RWPE1 (cell line): ENCODE measurements at regions not wholly inside any gene's neighbourhood (a gene's known extent, or its start where the extent isn't known, plus 50 kb on each side); places are given as distances from the start of the nearest gene placed in this dataset.

Experiments
- CTCF ChIA-PET: fragments of 350-600 bp; sonication (Branson Sonifier 250); formaldehyde crosslinking; extraction: SDS; loops from one replicate; lab custom pipeline; 2021; lab: Yijun Ruan, JAX
- POLR2A ChIA-PET: fragments of 400-600 bp; formaldehyde crosslinking; extraction: SDS; loops from one replicate; lab custom pipeline; 2020; ENCODE audit warnings: antibody characterized with exemption; ENCODE audit not compliant: low non-redundant PET; lab: Yijun Ruan, JAX
- DNase-seq: peaks from one replicate; pipeline ENCODE4 v3.0.0; 2012; ENCODE audit warnings: low spot score
- H3K27ac ChIP-seq: fragments of 450-650 bp; 2 replicates; pipeline ENCODE4 v1.5.1; 2017
- TF ChIP-seq, protein P1 (sequence below): fragments of 450-650 bp; conservative IDR thresholded peaks from 2 replicates; pipeline ENCODE4 v1.5.1; 2017; ENCODE audit warnings: low read depth, mild to moderate bottlenecking

DNA sequence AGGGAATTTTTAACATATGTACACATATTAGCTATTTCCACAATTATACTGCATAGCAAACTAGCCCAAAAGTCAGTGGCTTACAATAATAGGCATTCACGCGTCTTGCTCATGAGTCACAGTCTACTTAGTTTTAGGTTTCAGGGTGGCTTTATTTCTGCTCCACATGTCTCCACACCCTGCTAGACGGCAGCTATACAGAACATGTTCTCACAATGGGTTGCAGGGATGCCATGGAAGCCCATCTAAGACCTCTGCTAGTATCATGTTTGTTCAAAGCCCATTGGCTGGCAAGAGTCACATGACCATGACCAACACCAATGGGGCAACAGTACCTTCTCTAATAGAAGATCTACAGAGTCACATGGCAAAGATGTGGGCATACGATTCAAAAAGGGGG is 96.3 kb upstream of the NEBL start:
- ChIA-PET POLR2A (no interaction called here), CTCF (no interaction called here)
- peak; percentile 13 for DNase-seq
- H3K27ac ChIP-seq: no peak overlapping the region
- TF ChIP-seq, protein P1, sequence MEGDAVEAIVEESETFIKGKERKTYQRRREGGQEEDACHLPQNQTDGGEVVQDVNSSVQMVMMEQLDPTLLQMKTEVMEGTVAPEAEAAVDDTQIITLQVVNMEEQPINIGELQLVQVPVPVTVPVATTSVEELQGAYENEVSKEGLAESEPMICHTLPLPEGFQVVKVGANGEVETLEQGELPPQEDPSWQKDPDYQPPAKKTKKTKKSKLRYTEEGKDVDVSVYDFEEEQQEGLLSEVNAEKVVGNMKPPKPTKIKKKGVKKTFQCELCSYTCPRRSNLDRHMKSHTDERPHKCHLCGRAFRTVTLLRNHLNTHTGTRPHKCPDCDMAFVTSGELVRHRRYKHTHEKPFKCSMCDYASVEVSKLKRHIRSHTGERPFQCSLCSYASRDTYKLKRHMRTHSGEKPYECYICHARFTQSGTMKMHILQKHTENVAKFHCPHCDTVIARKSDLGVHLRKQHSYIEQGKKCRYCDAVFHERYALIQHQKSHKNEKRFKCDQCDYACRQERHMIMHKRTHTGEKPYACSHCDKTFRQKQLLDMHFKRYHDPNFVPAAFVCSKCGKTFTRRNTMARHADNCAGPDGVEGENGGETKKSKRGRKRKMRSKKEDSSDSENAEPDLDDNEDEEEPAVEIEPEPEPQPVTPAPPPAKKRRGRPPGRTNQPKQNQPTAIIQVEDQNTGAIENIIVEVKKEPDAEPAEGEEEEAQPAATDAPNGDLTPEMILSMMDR: no peak

DNA sequence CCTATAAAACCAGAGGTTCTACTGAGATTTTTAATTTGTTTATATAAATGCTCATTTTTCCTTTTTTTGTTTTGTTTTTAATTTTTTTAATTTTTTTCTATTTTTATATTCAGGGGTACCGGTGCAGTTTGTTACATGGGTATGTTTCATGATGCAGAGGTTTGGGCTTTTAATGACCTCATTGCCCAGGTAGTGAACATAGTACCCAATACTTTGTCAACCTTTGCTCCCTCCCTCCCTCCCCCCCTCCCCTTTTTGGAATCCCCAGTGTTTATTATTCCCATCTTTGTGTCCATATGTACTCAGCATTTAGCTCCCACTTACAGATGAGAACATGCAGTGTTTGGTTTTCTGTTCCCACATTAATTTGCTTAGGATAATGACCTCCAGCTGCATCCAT is 94.4 kb upstream of the NEBL start:
- H3K27ac ChIP-seq: no peak overlapping the region
- POLR2A ChIA-PET: no interaction called here
- no peak for DNase-seq
- TF ChIP-seq, protein P1: no peak
- CTCF ChIA-PET: no interaction called here

DNA sequence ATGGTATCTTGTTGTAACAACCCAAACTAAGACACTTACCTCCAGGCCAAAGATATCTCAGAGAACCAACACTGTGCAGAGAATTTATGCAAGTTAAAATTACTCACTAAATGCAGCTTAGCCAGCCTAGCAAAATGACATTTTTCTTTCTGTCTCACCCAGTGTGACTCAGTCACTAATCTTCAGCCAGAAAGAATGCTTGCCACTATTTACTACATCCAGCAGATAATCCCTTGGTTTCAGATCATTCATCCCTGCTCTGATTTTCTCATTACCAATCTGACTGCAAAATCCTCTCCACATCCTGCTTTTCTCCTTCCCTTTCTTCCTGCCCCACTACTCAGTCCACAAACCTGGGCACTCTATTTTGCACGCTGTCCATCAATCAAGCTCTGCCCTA is 93.5 kb upstream of the NEBL start:
- no peak overlapping the region for H3K27ac ChIP-seq
- POLR2A ChIA-PET: no interaction called here
- CTCF ChIA-PET: no interaction called here
- TF ChIP-seq, protein P1: no peak
- DNase-seq: peak; percentile 13

- CTCF ChIA-PET: interaction anchor here (0.6 kb wide), 1 partner anchor 37 kb away, joined by 3 read pairs; no protein-coding TSS in a partner anchor
- no peak overlapping the region for H3K27ac ChIP-seq
- TF ChIP-seq, protein P1: no peak
- no peak for DNase-seq
- POLR2A ChIA-PET: no interaction called here
Observed at GRCh38 chr10:20988357-20988983, 91.4 kb upstream of the NEBL start.

- DNase-seq: no peak
- ChIA-PET CTCF (no interaction called here), POLR2A (no interaction called here)
- no peak overlapping the region for H3K27ac ChIP-seq
- TF ChIP-seq, protein P1: no peak
Observed at GRCh38 chr10:20986049-20986448, 88.9 kb upstream of the NEBL start.

DNA sequence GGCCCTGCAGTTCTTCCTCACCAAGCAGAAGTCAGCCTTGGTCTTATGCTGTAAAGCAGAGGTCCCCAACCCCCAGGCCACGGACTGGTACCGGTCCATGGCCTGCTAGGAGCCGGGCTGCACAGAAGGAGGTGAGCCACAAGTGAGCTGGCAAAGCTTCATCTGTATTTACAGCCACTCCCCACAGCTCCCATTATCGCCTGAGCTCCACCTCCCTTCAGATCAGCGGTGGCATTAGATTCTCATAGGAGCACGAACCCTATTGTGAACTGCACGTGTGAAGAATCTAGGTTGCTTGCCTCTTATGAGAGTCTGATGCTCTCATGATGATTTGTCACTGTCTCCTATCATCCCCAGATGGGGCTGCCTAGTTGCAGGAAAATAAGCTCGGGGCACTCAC is 87.6 kb upstream of the NEBL start:
- DNase-seq: no peak
- ChIA-PET POLR2A (no interaction called here), CTCF (no interaction called here)
- TF ChIP-seq, protein P1: no peak
- H3K27ac ChIP-seq: no peak overlapping the region
